OCI-LY7 (cell line): ENCODE measurements at regions not wholly inside any gene's neighbourhood (a gene's known extent, or its start where the extent isn't known, plus 50 kb on each side); places are given as distances from the start of the nearest gene placed in this dataset.

Source experiments
- BruUV-seq: library from RNA; stranded (reverse); fragments of 400-500 nt; replicated peaks from 2 replicates; lab custom pipeline; 2021; lab: Mats Ljungman, UMichigan
- CTCF ChIA-PET: fragments of 300-600 bp; sonication (Branson Sonifier 250); formaldehyde crosslinking; loops from one replicate; lab custom pipeline; 2022; ENCODE audit warnings: antibody characterized with exemption; ENCODE audit not compliant: unreplicated experiment; lab: Charles Lee
- POLR2A ChIA-PET: fragments of 300-600 bp; sonication (Branson Sonifier 250); formaldehyde crosslinking; loops from one replicate; lab custom pipeline; 2022; ENCODE audit warnings: antibody characterized with exemption; lab: Charles Lee
- DNase-seq: peaks from one replicate; pipeline ENCODE4 v3.0.0-alpha.2; 2015; ENCODE audit warnings: low spot score
- H2AFZ ChIP-seq: fragments of 200-600 bp; sonication (generic), shearing (Covaris generic); 2 replicates; pipeline ENCODE4 v1.6.1; 2014; ENCODE audit warnings: mild to moderate bottlenecking, antibody characterized with exemption, low read length, moderate library complexity
- H3K27ac ChIP-seq: fragments of 200-600 bp; sonication (generic); 2 replicates; pipeline ENCODE4 v1.5.1; 2014; ENCODE audit warnings: mixed run types, low read depth, mild to moderate bottlenecking, moderate library complexity, low read length, inconsistent platforms; ENCODE audit not compliant: poor library complexity, severe bottlenecking
- H3K36me3 ChIP-seq: fragments of 200-600 bp; sonication (generic); 2 replicates; pipeline ENCODE4 v1.6.1; 2014; ENCODE audit warnings: mild to moderate bottlenecking, antibody characterized with exemption, low read length, moderate library complexity, mixed read lengths; ENCODE audit not compliant: insufficient read depth
- H3K4me1 ChIP-seq: fragments of 200-600 bp; sonication (generic); 2 replicates; pipeline ENCODE4 v1.5.1; 2014; ENCODE audit warnings: mild to moderate bottlenecking, low read length; ENCODE audit not compliant: insufficient read depth, poor library complexity, severe bottlenecking
- H3K4me2 ChIP-seq: fragments of 200-600 bp; sonication (generic); 2 replicates; pipeline ENCODE4 v1.6.1; 2014; ENCODE audit warnings: mild to moderate bottlenecking, low read length
- H3K4me3 ChIP-seq: fragments of 200-600 bp; sonication (generic); 2 replicates; pipeline ENCODE4 v1.5.1; 2014; ENCODE audit warnings: mild to moderate bottlenecking, low read depth, low read length; ENCODE audit not compliant: poor library complexity, severe bottlenecking
- H3K79me2 ChIP-seq: fragments of 200-600 bp; sonication (generic); 2 replicates; pipeline ENCODE4 v1.6.1; 2016; ENCODE audit warnings: low read depth, mild to moderate bottlenecking, low read length, moderate library complexity, mixed read lengths; ENCODE audit not compliant: insufficient read depth
- H3K9me2 ChIP-seq: fragments of 200-600 bp; sonication (generic); 2 replicates; pipeline ENCODE4 v1.6.1; 2016; ENCODE audit warnings: mild to moderate bottlenecking, low read length, mixed read lengths; ENCODE audit not compliant: insufficient read depth
- H3K9me3 ChIP-seq: fragments of 200-600 bp; sonication (generic); 2 replicates; pipeline ENCODE4 v1.6.1; 2014; ENCODE audit warnings: mild to moderate bottlenecking, mixed run types, low read length, mixed read lengths
- H4K20me1 ChIP-seq: fragments of 200-600 bp; sonication (generic); 2 replicates; pipeline ENCODE4 v1.6.1; 2014; ENCODE audit warnings: mild to moderate bottlenecking, antibody characterized with exemption, low read length, moderate library complexity, mixed read lengths; ENCODE audit not compliant: insufficient read depth
- EZH2phosphoT487 ChIP-seq: fragments of 200-600 bp; sonication (generic); IDR thresholded peaks from 2 replicates; pipeline ENCODE4 v1.6.1; 2018; ENCODE audit warnings: low read depth, borderline replicate concordance, mild to moderate bottlenecking, mixed run types, antibody characterized with exemption, low read length, moderate library complexity, mixed read lengths
- intact Hi-C: fragments of 100-400 bp; cut with micrococcal nuclease; formaldehyde crosslinking; loops from one replicate; pipeline ENCODE4 v1.10.0; 2022; ENCODE audit not compliant: unreplicated experiment
- TF ChIP-seq, protein P1 (sequence below): fragments of 200-600 bp; sonication (generic); conservative IDR thresholded peaks from 2 replicates; pipeline ENCODE4 v1.5.1; 2014; ENCODE audit warnings: mild to moderate bottlenecking, antibody characterized with exemption, low read length, moderate library complexity, mixed read lengths

DNA sequence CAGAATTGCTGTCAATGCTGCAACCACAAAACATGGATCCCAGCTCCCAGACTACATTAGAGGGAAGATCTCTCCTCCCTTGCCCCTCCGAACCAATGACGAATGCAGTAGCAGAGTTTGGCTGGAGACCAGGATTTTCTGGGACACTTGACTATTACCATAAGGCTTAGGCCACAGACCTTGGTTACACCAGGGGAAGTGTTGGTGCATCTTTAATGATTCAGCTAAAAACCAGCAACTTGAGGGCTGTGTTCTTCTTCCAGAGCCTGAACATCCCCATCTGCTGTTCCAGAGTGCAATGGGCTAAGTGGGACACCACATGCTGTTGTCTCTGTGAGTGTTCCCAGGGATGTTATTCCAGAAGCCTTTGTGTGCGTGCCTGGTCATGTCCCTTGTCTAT is 528.2 kb downstream of the LMO7 start:
- TF ChIP-seq, protein P1, sequence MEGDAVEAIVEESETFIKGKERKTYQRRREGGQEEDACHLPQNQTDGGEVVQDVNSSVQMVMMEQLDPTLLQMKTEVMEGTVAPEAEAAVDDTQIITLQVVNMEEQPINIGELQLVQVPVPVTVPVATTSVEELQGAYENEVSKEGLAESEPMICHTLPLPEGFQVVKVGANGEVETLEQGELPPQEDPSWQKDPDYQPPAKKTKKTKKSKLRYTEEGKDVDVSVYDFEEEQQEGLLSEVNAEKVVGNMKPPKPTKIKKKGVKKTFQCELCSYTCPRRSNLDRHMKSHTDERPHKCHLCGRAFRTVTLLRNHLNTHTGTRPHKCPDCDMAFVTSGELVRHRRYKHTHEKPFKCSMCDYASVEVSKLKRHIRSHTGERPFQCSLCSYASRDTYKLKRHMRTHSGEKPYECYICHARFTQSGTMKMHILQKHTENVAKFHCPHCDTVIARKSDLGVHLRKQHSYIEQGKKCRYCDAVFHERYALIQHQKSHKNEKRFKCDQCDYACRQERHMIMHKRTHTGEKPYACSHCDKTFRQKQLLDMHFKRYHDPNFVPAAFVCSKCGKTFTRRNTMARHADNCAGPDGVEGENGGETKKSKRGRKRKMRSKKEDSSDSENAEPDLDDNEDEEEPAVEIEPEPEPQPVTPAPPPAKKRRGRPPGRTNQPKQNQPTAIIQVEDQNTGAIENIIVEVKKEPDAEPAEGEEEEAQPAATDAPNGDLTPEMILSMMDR = no peak
- TF ChIP-seq EZH2phosphoT487 = no peak

DNA sequence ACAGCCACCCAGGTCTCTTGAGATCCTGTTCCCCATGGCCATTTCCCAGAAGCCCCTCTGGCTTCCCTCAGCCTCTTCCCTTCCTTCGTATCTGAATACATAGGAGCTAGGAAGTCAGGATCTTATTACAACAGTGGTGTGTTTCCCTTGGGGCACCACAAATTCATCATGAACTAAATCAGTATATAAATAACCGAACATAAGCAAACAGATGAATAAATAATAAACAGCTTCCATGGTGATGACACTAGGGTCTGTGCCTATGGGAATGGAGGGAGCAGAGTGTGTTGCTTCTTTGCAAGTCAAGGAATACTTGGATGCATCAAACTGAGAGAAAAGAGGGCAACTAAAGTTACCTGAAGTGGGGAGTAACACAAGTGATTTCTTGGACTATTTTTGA is 527.6 kb downstream of the LMO7 start:
- Histone ChIP-seq H3K4me2 (no peak overlapping the region), H3K9me2 (no peaks in the 10 kb centered on the region), H3K79me2 (no peaks in the 10 kb centered on the region), H2AFZ (no peak overlapping the region), H3K27ac (no peak overlapping the region), H3K9me3 (no peaks in the 10 kb centered on the region), H4K20me1 (no peaks in the 10 kb centered on the region), H3K36me3 (no peaks in the 10 kb centered on the region), H3K4me1 (no peaks in the 10 kb centered on the region), H3K4me3 (no peak overlapping the region)
- POLR2A ChIA-PET = no interaction called here
- TF ChIP-seq, protein P1 = no peak
- TF ChIP-seq EZH2phosphoT487 = no peak
- CTCF ChIA-PET = no interaction called here
- intact Hi-C loops = no loop called here
- no peak for DNase-seq
- no TSS peak for BruUV-seq

More for the DNA sequence above, 528.2 kb downstream of the LMO7 start:
- DNase-seq = no peak
- Histone ChIP-seq H3K4me3 (no peak overlapping the region), H3K9me2 (no peaks in the 10 kb centered on the region), H3K79me2 (no peaks in the 10 kb centered on the region), H3K4me1 (no peaks in the 10 kb centered on the region), H3K9me3 (no peaks in the 10 kb centered on the region), H3K36me3 (no peaks in the 10 kb centered on the region), H2AFZ (no peak overlapping the region), H3K4me2 (no peak overlapping the region), H4K20me1 (no peaks in the 10 kb centered on the region), H3K27ac (no peak overlapping the region)
- no TSS peak for BruUV-seq
- CTCF ChIA-PET = no interaction called here
- POLR2A ChIA-PET = no interaction called here
- intact Hi-C loops = no loop called here

DNA sequence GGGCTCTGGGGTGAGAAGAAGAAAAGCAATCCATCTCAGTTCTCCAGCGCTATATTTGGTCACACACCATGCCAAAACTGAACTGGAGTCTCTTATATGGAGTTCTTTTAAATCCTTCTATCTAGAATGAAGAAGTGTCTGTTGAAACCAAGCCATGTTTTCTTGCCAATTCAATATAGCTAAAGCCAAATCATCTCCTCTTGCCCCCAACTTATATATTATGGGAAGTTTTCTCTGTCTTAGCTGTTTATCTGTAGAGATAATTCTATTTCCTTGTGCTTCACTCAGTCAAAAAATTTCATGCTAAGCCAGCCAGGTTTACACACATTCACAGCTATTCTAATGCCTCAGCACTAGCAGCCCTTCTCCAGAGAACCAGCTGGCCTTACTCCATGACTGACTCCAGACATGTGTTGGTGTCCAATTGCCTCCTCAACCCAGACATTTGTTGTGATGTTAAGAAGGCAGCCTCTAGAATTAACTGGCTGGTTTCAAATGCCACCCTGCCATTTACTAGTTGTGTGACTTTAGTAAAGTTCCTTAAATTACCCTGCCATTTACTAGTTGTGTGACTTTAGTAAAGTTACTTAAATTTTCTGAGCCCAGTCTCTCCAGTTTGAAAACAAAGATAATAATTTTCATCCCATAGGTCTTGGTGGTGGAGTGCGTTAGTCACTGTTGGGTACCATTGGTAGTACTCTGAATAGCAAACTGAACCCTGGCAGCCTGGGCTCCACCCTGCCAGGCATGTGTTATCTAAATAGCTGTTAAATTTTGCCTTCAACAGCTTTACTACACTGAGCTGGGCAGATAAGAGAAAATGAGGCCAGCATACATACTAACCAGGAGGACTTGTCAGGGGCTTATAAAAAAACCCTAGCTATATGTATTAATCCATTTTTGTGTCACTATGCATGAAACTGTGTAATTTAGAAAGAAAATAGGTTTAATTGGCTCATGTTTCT is 525.1 kb downstream of the LMO7 start:
- Histone ChIP-seq H3K9me2 (0 out of 2 replicates have a peak, but pooled peaks cover under 1% of the 10 kb centered on the region), H3K4me2 (no peak overlapping the region), H3K27ac (no peak overlapping the region), H2AFZ (no peak overlapping the region), H3K36me3 (no peaks in the 10 kb centered on the region), H3K9me3 (no peaks in the 10 kb centered on the region), H4K20me1 (no peaks in the 10 kb centered on the region), H3K79me2 (no peaks in the 10 kb centered on the region), H3K4me1 (no peaks in the 10 kb centered on the region), H3K4me3 (no peak overlapping the region)
- ChIA-PET CTCF (no interaction called here), POLR2A (interaction anchor here (1.0 to 1.1 kb wide), 2 partner anchors 28 to 78 kb away, joined by 4 read pairs; no protein-coding TSS in a partner anchor)
- no peak for TF ChIP-seq EZH2phosphoT487
- TF ChIP-seq, protein P1 = no peak
- intact Hi-C loops = no loop called here
- no peak for DNase-seq
- no TSS peak for BruUV-seq
